Memory B cell (primary cell): ENCODE measurements at regions not wholly inside any gene's neighbourhood (a gene's known extent, or its start where the extent isn't known, plus 50 kb on each side); places are given as distances from the start of the nearest gene placed in this dataset.
"Not testable (repeated sequence)": the region's sequence is repeated elsewhere in the genome, so short reads cannot be mapped to it uniquely, and the experiment has no call there.

Experiments used
- ATAC-seq: fragments of 150-1000 bp; cut with Tn5 transposase; 2 replicates; pipeline ENCODE4 v1.10.0; 2021; ENCODE audit warnings: low read depth, mild to moderate bottlenecking, moderate library complexity
- DNase-seq, 2 donors: peaks; one replicate each; pipeline ENCODE4 v3.0.0; 2022; ENCODE audit warnings: low spot score in 2 of 2
- H3K27ac Mint-ChIP-seq: one replicate; pipeline ENCODE4 v1.8.0; 2022; ENCODE audit warnings: mild to moderate bottlenecking, moderate library complexity, mixed read lengths
- H3K27me3 Mint-ChIP-seq: one replicate; pipeline ENCODE4 v1.8.0; 2022; ENCODE audit warnings: mixed read lengths
- H3K36me3 Mint-ChIP-seq: one replicate; pipeline ENCODE4 v1.8.0; 2022; ENCODE audit warnings: mild to moderate bottlenecking, mixed read lengths
- H3K4me1 Mint-ChIP-seq: one replicate; pipeline ENCODE4 v1.8.0; 2022; ENCODE audit warnings: mixed read lengths
- H3K4me3 Mint-ChIP-seq: one replicate; pipeline ENCODE4 v1.8.0; 2022; ENCODE audit warnings: mild to moderate bottlenecking, moderate library complexity, mixed read lengths
- H3K9me3 Mint-ChIP-seq: one replicate; pipeline ENCODE4 v1.8.0; 2022; ENCODE audit warnings: mixed read lengths

GRCh38 chr10:70990156-70990555, 101.8 kb upstream of the PCBD1 start:
- ATAC-seq, H3K36me3 Mint-ChIP-seq, H3K27ac Mint-ChIP-seq, H3K27me3 Mint-ChIP-seq, H3K4me3 Mint-ChIP-seq, H3K4me1 Mint-ChIP-seq, DNase-seq, H3K9me3 Mint-ChIP-seq: not testable (repeated sequence)

GRCh38 chr10:70990681-70991080, 102.3 kb upstream of the PCBD1 start:
- no peaks in the 10 kb centered on the region for H3K9me3 Mint-ChIP-seq
- H3K4me1 Mint-ChIP-seq: no peaks in the 10 kb centered on the region
- H3K36me3 Mint-ChIP-seq: no peaks in the 10 kb centered on the region
- H3K27me3 Mint-ChIP-seq: no peaks in the 10 kb centered on the region
- no peak overlapping the region for H3K4me3 Mint-ChIP-seq
- ATAC-seq (no peak), DNase-seq (no peak)
- H3K27ac Mint-ChIP-seq: no peak overlapping the region

GRCh38 chr10:70991140-70992124, 103.1 kb upstream of the PCBD1 start:
- Mint-ChIP-seq H3K9me3 (no peaks in the 10 kb centered on the region), H3K4me1 (no peaks in the 10 kb centered on the region), H3K4me3 (no peak overlapping the region), H3K27me3 (peaks cover 6% of the 10 kb centered on the region), H3K27ac (no peak overlapping the region), H3K36me3 (no peaks in the 10 kb centered on the region)
- ATAC-seq (no peak), DNase-seq (no peak)

GRCh38 chr10:70992436-70992835, 104.1 kb upstream of the PCBD1 start:
- ATAC-seq (no peak), DNase-seq (no peak)
- peaks cover 9% of the 10 kb centered on the region for H3K27me3 Mint-ChIP-seq
- H3K27ac Mint-ChIP-seq: no peak overlapping the region
- no peak overlapping the region for H3K4me3 Mint-ChIP-seq
- no peaks in the 10 kb centered on the region for H3K4me1 Mint-ChIP-seq
- no peaks in the 10 kb centered on the region for H3K9me3 Mint-ChIP-seq
- no peaks in the 10 kb centered on the region for H3K36me3 Mint-ChIP-seq

- H3K9me3 Mint-ChIP-seq: no peaks in the 10 kb centered on the region
- ATAC-seq: no peak
- no peak overlapping the region for H3K4me3 Mint-ChIP-seq
- no peaks in the 10 kb centered on the region for H3K4me1 Mint-ChIP-seq
- peaks cover 10% of the 10 kb centered on the region for H3K27me3 Mint-ChIP-seq
- no peak overlapping the region for H3K27ac Mint-ChIP-seq
- H3K36me3 Mint-ChIP-seq: no peaks in the 10 kb centered on the region
- no peak for DNase-seq
These were observed 104.7 kb upstream of the PCBD1 start for GRCh38 chr10:70993051-70993450.

- Mint-ChIP-seq H3K27ac (no peak overlapping the region), H3K27me3 (peaks cover 16% of the 10 kb centered on the region), H3K36me3 (no peaks in the 10 kb centered on the region), H3K4me1 (peaks cover 3% of the 10 kb centered on the region), H3K4me3 (no peak overlapping the region), H3K9me3 (peaks cover 8% of the 10 kb centered on the region)
- DNase-seq: no peak
- no peak for ATAC-seq
These were observed 108.2 kb upstream of the PCBD1 start for GRCh38 chr10:70996549-70996948.

GRCh38 chr10:70997236-70997635, 108.9 kb upstream of the PCBD1 start:
- Mint-ChIP-seq H3K36me3 (no peaks in the 10 kb centered on the region), H3K27me3 (peaks cover 19% of the 10 kb centered on the region), H3K27ac (no peak overlapping the region), H3K4me3 (no peak overlapping the region), H3K9me3 (peaks cover 8% of the 10 kb centered on the region), H3K4me1 (peaks cover 3% of the 10 kb centered on the region)
- DNase-seq: no peak
- ATAC-seq: no peak

GRCh38 chr10:70998086-70998485, 109.7 kb upstream of the PCBD1 start:
- Mint-ChIP-seq H3K27ac (no peak overlapping the region), H3K36me3 (no peaks in the 10 kb centered on the region), H3K4me1 (peaks cover 3% of the 10 kb centered on the region), H3K9me3 (peaks cover 8% of the 10 kb centered on the region), H3K4me3 (no peak overlapping the region), H3K27me3 (peaks cover 19% of the 10 kb centered on the region)
- ATAC-seq (no peak), DNase-seq (no peak)

- DNase-seq: no peak
- no peak overlapping the region for H3K4me3 Mint-ChIP-seq
- peaks cover 3% of the 10 kb centered on the region for H3K4me1 Mint-ChIP-seq
- peaks cover 13% of the 10 kb centered on the region for H3K27me3 Mint-ChIP-seq
- no peaks in the 10 kb centered on the region for H3K36me3 Mint-ChIP-seq
- no peak overlapping the region for H3K27ac Mint-ChIP-seq
- ATAC-seq: no peak
- peaks cover 8% of the 10 kb centered on the region for H3K9me3 Mint-ChIP-seq
These were observed 113.1 kb upstream of the PCBD1 start for GRCh38 chr10:71001470-71001869.

GRCh38 chr10:71004176-71005075, 116.1 kb upstream of the PCBD1 start:
- H3K36me3 Mint-ChIP-seq: no peaks in the 10 kb centered on the region
- H3K27ac Mint-ChIP-seq: no peak overlapping the region
- ATAC-seq: no peak

GRCh38 chr10:71005337-71006305, 117.3 kb upstream of the PCBD1 start:
- no peaks in the 10 kb centered on the region for H3K36me3 Mint-ChIP-seq
- DNase-seq (no peak), ATAC-seq (no peak)
- no peak overlapping the region for H3K27ac Mint-ChIP-seq
- peaks cover 2% of the 10 kb centered on the region for H3K9me3 Mint-ChIP-seq
- no peak overlapping the region for H3K4me3 Mint-ChIP-seq
- peaks cover 11% of the 10 kb centered on the region for H3K27me3 Mint-ChIP-seq
- no peaks in the 10 kb centered on the region for H3K4me1 Mint-ChIP-seq

More at GRCh38 chr10:71004176-71005075, 116.1 kb upstream of the PCBD1 start:
- Mint-ChIP-seq H3K4me1 (peaks cover under 1% of the 10 kb centered on the region), H3K9me3 (peaks cover 6% of the 10 kb centered on the region), H3K27me3 (peaks cover 14% of the 10 kb centered on the region), H3K4me3 (no peak overlapping the region)
- DNase-seq: no peak

GRCh38 chr10:71006506-71006905, 118.1 kb upstream of the PCBD1 start:
- Mint-ChIP-seq H3K27me3 (peaks cover 11% of the 10 kb centered on the region), H3K9me3 (no peaks in the 10 kb centered on the region), H3K4me1 (no peaks in the 10 kb centered on the region), H3K36me3 (no peaks in the 10 kb centered on the region), H3K27ac (no peak overlapping the region), H3K4me3 (no peak overlapping the region)
- ATAC-seq (no peak), DNase-seq (no peak)

- DNase-seq (no peak), ATAC-seq (no peak)
- Mint-ChIP-seq H3K27me3 (peaks cover 8% of the 10 kb centered on the region), H3K4me3 (no peak overlapping the region), H3K36me3 (no peaks in the 10 kb centered on the region), H3K27ac (no peak overlapping the region), H3K4me1 (no peaks in the 10 kb centered on the region), H3K9me3 (no peaks in the 10 kb centered on the region)
These were observed 119.2 kb upstream of the PCBD1 start for GRCh38 chr10:71007516-71007915.
